Cerebellar nuclear complex (tissue), 1 donor: ENCODE measurements at regions not wholly inside any gene's neighbourhood (a gene's known extent, or its start where the extent isn't known, plus 50 kb on each side); places are given as distances from the start of the nearest gene placed in this dataset.

Experiments
- DNase-seq, 2 experiments: peaks; one replicate each; lab custom pipeline; 2025; lab: John Stamatoyannopoulos, UW

DNA sequence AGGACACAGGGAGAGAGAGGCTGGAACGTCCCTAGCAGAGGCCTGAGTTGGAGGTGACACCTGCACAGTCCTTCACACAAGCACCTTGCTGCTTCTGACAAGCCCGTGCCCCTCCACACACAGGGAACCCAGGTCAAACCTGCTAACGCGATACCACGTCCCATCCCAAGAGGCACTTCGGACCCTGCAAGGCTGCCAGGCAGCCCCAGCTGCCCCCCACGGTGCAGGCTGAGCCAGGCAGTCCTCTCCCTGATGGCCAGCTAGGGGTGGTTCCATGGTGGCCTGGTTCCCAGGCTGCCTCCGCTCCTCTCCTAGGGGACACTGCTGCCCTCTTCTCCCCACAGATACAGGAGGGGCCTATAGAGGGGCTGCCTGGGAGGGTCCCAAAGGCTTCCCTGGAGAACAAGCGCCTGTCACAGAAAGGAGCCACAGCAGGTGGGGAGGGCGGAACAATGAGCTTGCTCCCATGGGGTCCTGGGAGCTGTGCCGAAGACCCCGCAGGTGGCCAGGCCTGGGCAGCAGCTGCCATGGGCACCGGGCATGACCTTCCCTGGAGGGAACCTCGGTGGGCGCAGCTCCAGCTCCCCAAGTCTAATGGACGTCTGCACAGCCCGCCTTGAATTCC is 434.2 kb upstream of the MYT1L start:
- DNase-seq, result no peak

DNA sequence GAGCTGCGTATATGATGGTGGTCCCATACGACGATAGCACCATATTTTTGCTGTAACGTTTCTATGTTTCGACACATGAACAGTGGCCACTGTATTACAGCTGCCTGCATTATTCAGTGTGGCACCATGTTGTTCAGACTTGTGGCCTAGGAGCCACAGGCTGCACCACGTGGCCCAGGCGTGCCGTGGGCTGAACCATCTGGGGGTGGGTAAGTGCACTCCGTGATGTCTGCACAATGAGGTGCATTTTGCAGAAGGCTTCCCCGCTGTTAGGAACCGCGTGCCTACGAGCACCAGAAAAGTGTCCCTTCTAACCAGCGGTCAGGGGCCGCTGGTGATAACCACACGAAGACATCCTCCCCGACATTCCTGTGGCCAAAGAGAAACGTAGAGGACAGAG is 433.7 kb upstream of the MYT1L start:
- DNase-seq, result no peak

DNA sequence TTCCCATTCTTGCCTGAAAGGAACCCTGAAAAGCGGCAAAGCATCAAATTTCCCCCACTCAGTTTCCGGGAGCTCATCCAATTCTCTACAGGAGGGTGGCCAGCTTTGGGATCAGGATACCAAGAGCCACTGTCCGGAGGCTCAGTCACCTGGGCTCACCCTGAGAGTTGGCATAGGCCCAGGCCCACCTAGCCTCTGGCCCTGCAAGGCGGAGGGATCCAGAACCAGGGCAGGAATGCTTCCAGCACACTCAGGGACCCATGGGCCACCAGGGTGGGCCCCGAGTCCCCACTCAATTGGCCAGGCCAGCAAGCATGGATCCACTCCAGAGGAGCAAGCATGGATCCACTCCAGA is 432.9 kb upstream of the MYT1L start:
- DNase-seq, result no peak

DNA sequence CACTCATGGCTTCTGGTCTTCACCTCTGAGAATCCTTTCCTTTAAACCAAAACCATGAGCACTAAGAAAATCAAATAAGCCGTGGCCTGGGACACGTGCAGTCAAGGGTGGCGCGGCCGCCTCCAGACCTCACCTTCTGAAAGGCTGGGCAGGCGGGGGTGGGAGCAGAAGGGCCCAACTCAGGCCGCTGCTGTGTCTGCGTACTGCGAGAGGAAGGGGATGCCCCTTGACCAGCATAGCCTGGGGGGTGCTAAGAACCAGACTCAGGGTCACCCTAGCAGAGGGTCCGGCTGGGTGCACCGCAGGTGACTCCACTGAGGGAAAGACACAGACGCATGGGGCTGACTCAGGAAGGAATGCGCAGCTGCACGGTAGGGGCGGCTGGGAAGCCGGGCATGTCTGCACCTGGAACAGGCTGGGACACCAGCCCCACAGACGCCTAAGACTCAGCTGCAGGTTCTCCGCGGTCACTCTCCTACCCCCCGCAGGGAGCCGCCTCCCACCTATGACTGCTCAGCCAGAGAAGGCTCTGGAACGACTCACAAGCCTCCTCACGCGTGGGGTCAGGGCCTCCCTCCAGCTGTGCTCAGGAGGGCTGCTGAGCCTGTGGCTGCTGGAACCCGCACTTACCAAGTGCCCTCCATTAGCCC is 432.4 kb upstream of the MYT1L start:
- no peak for DNase-seq

DNA sequence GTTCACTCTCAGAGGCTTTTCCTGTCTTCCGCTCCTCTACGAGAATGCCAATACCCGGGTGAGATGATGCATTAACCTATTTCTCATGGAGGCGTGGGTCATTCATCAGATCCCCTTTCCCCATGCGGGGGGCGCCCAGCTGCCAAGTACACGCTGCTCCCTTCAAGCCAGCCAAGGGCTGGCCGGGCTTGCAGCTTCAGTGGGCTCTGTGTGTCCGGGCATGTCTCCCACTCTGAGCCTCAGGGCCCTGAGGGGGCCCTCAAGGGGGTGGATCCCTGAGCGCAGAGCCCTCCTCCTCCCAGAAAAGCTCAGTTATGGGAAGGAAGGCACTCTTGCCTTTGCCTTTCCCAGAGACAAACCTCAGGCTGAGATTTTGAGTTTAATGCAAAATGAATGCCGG is 431.8 kb upstream of the MYT1L start:
- DNase-seq, result no peak

DNA sequence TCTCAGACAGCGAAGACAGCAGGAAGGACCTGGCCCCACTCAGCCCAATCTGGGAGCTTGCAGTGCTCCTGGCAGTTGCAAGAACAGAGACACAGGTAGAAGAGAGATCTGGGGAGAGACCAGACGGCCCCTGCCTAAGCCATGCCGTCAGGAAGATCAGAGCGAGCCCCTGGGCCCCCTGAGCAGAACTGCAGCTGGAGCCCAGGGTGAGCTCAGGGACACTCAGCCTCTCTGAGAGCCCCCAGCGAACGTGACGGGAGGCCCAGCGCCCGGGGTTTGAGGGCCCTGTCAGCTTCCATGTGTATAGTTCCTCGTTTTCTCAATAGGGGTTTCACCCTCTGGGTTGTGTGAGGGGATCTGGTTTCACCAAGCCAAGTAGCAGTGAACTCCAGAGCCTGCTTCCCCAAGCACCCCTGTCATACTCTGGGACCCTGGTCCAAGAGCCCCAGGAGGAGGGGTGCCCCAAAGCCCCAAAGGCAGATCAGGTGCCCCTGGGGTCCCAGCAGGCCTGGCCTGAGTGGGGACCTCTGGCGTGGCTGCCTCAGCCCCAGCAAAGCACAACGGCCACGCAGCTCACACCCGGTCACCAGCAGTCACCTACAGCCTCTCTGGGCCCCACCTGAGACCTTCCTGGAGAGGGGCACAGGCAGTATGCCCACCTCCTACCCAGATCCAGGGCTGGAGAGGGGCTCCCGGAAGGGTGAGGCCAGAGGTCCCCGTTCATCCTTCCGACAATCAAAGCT is 431.3 kb upstream of the MYT1L start:
- no peak for DNase-seq

DNA sequence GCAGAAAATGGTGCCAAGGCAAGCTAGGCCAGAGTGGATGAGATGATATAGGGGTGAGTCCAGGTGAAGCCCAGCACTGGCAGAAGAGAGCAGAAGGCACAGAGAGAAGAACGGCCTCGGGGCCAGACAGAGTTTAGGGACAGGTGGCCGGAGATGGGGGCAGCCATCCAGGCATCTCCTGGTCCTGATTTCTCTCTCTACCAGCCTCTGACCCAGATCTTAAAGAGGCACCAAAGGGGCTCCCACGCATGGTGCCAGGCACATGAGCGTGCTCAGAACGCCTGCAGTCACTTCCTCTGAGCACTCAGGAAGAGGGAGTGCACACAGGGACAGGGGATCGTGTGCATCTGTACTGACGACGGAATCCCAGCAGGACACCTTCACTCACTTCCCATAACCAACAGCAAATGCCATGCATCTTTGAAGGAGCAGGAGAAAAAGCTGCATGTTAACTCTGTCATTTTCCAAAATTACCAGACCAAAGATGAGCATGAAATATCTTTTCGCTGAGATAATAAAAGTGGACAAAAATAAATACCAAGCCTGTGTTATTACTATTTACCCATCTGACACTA is 427.8 kb upstream of the MYT1L start:
- DNase-seq, result peak; percentile 67

DNA sequence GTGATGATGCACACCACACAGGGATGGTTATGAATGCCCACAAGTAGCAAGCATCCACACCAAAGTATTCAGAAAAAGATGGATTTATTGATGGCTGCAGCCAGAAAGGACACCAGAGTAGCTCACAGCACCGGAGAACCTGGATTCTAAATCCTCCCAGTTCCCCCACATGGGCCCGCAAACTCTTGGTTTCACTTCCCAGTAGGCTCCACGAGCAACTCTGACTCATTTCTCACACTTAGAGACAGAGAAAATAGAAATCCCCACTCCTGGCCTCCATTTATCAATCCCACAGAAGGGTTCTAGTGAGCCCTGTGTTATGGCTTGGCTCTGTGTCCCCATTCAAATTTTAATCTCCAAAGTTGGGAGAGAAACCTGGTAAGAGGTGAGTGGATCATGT is 426.7 kb upstream of the MYT1L start:
- no peak for DNase-seq

DNA sequence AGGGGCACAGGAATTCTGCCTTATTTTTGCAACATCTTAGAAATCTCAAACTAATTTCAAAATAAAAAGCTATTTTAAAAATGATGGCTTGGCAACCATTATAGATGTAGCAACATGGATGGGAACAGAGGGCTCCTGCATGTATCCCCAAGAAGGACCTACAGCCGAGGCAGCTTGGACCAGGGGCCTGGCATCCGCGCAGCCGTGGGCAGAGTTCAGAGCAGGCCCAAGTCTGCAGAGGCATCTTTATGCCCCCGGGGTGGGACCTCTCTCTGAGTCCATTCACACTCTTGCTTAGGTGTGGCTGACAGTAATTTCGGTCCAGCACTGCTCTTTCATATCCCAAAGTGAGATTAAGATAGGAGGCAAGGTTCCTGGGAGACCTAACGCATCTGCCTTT is 425.8 kb upstream of the MYT1L start:
- no peak for DNase-seq

DNA sequence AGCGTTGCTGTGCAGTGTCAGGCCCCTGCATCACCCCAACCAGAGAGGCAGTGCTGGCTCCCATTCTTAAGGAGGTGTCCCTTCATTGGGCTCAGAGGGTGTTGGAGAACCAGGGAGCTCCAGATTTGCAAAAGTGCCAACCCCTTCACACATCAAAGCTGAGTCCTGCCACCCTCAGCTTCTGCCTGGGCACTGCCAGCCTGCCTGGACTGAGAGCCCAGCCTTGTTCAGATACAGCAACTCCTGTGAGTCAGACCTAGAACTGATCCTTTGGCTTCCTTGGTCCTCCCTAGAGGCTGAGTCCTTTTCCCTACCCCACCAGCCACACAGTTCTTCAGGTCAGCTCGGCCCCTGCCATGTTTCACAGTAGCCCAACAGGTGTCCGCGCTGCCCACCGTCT is 424.9 kb upstream of the MYT1L start:
- DNase-seq, result no peak

DNA sequence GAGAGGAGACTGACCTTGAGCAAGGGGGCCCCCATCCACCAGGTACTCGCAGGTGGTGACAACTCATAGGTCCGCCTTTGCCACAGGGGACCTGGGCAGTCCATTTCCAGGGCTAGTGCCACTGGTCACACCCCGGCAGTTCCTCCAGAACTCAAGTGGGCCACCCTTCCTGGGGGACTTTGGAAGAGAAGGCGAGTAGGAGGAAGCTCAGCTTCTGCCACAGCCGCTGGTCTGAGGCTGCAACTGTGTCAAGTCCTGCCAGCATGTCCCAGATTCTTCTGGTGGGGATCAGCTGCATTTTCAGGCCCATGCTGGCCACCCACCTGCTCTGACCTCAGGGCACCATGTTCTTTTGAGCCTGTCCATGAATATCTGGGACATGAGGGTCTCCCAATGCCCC is 423.9 kb upstream of the MYT1L start:
- no peak for DNase-seq

DNA sequence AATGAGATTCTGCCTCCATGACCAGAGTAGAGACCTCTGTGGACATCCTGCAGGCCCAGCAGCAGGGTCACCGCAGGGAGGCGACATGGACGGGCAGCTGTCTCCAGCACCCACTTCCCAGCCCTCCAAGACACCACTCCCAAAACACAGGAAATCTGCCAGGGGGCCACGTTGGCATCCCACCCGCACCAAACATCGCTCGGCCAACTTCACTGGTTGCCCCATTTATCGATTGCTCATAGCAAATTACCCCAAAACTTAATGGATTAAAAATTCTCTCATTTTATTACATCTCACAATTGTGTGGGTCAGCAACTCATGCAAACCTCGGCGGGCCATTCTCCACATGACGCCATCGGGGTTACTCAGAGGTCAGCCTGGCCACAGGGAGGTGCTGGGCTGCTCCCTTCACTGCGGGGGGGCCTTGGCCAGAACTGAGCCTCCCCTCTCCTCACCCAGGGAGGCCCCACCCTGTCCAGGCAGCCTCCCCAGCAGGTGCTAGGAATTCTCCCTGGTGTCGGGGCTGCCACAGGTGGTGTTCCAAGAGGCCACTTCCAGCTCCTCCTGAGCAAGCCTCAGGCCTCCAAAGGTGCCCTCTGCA is 420.7 kb upstream of the MYT1L start:
- DNase-seq, result no peak

DNA sequence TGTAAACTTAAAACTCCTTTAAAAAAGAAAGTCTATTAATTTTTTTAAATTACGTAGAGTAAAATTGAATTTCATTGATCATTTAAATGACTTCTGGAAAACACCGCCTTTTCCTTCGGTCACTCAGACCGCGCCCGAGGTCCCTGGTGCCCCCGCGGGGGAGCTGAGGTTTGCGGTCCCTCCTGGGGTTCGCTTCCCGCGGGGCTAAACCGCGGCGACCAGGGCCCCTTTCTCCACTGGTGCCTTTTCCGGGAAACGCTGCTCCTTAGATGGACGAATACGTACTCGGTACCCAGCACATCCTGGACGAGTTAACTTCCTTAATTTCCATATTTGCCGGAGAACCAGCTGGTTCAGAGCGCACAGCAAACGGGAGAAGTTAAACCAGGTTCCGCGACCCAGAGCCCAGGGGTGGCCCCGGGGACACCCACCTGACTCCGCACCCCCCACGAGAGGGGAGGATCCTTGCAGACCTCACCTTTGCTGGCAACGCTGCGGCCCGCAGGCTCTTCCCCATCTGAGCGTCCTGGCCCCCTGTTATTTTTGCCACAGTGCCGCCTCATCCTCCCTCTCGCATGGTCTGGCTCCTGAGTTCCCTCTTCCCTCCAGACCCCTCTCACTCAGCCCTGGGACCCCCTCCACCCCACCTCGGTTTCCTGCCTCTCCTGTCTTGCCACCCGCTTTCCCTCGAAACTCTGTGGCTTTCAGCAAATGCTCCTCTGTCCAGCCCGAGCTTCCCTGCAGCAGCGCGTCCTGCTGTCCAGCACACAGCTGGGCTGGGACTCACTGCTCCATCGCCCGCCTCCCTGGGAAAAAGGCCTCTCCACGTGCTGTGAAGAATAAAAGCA is 420.0 kb upstream of the MYT1L start:
- DNase-seq, result no peak

DNA sequence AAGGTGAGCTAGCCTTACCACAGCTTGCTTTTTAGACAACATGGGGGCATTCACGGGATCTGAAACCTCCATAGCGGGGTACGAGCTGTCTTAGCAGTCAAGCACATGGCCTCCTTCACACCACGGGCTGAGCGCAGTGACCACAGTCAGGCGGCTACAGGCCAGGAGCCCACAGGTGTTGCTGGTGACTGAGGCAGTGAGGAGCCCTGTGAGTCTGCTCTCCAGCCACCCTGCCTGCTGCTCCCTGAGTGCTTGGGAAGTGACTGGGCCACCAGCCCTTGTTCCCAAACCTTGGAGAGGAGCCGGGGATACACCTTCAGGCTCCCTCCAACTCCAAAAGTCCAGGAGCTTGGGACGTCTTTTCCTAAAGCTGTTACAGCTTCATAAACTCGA is 418.1 kb upstream of the MYT1L start:
- no peak for DNase-seq

DNA sequence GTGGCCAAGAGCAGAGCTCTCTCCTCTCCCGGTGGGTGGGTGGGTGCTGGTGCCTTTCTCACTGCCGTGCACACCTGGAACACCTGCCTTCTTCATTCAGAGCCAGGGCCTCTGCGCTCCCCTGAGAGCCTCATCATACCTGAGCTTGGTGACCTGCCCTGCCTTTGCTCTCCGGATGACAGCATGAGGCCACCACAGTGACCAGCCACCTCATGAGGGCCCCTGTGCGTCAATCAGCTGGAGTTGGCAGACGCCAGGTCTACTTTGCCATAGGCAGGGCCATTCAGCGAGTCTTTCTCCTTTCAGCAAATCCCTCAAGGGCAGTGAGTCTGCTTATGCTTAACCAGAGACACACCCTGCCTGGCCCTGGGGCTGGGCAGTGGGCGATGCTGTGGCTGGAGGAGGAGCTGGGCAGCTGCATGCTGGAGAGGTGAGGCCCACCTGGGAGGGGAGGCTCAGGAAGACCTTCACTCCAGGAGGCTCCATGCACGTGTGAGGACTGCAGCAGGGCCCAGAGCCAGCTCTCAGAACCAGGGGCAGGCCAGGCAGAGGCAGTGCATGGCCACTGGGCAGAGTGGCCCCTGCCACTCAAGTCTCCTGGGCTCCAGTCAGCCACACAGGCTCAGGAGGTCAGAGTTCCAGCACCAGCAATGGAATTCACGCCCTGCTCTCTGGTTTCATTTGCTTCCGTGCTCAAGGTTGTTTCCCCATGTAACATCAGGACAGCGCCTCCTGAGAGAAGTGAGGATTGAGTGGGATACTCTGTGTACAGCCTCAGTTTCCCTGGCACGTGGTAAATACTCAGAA is 417.5 kb upstream of the MYT1L start:
- DNase-seq, result no peak

DNA sequence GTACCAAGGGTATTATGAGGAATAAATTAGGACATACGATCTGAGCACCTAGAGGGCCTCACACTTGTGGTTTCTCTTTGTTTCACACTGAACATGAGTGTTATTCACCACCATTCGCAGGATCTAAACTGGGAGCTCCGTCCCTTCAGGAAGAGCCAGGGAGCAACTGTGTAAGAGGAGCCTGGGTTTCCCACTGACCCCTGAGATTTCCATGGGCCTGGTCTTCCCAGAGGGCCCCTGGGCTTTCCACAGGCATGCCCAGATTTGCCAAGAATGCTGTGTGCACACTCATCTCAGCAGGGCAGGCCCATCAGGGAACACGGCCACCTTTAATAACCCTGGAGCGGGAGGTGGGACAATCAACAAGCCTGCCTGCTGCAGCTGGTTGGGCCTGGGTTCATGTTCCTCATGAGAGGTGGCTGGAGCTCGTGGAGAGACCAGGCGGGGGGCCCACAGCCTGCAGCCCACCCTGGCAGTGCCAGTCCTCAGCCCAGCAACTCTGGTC is 416.8 kb upstream of the MYT1L start:
- DNase-seq, result no peak

DNA sequence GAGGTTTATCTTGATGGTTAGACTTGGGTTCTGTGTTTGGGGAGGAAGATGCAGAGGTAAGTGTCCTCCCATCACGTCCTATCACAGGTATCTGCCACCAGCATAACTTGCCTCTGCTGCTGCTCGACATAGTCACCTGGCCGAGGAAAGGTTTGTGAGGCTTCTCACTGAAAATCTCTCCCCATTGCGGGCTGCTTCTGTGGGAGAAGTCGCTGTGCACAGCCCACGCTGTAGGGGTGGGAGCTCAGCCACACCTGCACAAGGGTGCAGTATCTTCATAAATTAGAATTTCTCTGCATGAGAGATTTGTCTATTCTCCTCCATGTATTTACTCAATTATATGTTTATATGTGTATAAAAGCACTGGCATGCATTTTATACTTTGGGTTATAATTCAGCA is 415.7 kb upstream of the MYT1L start:
- DNase-seq, result no peak

DNA sequence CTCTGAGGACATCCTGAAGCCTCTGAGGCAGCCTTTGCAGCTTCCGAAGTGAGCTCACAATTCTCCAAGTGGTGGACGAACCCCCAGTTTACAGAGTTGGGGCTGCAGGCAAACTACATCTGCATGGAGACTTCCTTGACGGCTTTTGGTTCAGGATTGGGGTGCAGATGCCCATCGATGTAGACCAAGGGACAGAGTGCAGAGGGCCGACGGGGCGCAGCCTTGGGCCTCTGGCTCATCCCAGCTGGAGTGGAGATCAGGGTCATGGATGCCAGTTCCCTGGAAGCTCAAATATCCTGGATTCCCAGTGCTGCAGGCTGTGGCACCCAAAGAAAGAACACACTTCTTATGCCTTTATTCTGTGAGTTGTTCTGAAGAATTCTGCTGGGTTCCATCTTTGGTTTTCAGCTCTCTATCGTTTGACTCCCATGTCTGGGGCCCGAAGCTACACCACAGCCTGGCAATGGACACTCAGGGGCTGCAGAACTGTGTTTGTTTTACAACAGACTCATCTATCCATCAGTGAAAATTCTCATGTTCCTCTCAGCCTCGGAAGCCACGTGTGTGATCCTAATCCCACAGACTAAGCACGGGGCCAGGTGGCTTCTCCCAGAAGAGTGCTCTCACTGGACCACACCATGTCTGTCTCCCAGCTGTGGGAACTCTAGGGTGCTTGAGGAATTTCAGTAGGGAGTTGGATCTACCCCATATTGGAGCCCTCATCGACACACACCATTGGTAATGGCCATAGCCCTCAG is 414.1 kb upstream of the MYT1L start:
- no peak for DNase-seq

DNA sequence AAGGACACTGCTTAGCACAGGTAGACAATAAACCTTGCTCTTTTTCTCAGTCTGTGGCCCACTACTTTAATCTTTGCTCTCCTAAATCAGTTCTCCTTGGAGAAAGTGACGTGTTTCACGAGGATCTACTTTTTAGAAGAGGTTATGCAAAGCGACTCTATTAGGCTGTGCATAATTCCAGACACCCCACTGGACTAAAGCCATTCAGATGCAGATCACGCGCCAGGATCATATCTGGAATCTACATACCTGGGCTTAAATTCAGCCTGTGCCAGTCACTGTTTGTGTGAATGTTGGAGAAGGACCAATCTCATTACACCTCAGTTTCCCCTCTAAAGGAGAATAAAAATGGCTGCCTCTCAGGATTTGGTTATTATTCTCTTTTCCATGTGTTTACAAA is 413.0 kb upstream of the MYT1L start:
- no peak for DNase-seq

DNA sequence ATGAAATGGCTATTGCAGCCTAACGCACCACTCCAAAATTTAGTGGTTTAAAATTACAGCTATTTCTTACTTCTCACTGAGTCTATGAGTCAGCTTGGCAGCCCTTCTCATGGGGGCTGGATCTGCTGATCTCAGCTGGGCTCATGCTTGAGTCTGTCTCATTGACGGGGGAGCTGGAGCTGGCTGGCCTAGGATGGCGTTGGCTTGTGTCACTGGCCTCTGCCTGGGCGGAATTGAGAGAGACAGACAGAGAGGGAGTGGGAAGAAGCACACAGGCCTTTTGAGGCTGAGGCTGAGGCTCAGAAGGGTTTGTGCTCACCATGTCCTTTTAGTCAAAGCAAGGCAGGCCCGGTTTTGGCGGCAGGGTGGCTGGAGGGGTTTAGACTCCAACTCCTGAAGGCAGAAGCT is 412.1 kb upstream of the MYT1L start:
- DNase-seq, result no peak
